H1 (cell line): ENCODE measurements at regions not wholly inside any gene's neighbourhood (a gene's known extent, or its start where the extent isn't known, plus 50 kb on each side); places are given as distances from the start of the nearest gene placed in this dataset.
A peak's percentile ranks its signal among the peaks of the same experiment; 100 is the strongest.

Experiments used
- CTCF ChIA-PET: fragments of 300-600 bp; sonication (Branson Sonifier 250); formaldehyde crosslinking; loops from one replicate; lab custom pipeline; 2021; ENCODE audit not compliant: partially characterized antibody; lab: Charles Lee
- POLR2A ChIA-PET: fragments of 300-600 bp; sonication (Branson Sonifier 250); formaldehyde crosslinking; loops from one replicate; lab custom pipeline; 2021; ENCODE audit warnings: inconsistent platforms; ENCODE audit not compliant: partially characterized antibody; lab: Charles Lee
- DNase-seq, 2 experiments: peaks; one replicate each; pipeline versions ENCODE4 v3.0.0 to v3.0.0-alpha.2; 2010 to 2022; ENCODE audit warnings: low spot score in 2 of 2, low read depth in 1 of 2, mixed read lengths in 1 of 2
- FAIRE-seq: peaks from 2 replicates; lab custom pipeline; 2011; peaks lifted over from hg19 to GRCh38; lab: Jason Lieb, UNC
- H2AFZ ChIP-seq: 2 replicates; pipeline ENCODE4 v1.8.1; 2012; ENCODE audit warnings: low read length, inconsistent platforms
- H2AK5ac ChIP-seq: 2 replicates; pipeline ENCODE4 v1.6.1; 2013; ENCODE audit warnings: low read depth, low read length
- H2BK120ac ChIP-seq: replicated peaks from 2 replicates; pipeline ENCODE3; 2013; ENCODE audit warnings: low read depth, low read length, inconsistent platforms
- H2BK12ac ChIP-seq: 2 replicates; pipeline ENCODE4 v1.6.1; 2013; ENCODE audit warnings: low read depth, low read length
- H2BK15ac ChIP-seq: 2 replicates; pipeline ENCODE4 v1.6.1; 2013; ENCODE audit warnings: low read length
- H2BK20ac ChIP-seq: 2 replicates; pipeline ENCODE4 v1.6.1; 2013; ENCODE audit warnings: low read length
- H2BK5ac ChIP-seq: 2 replicates; pipeline ENCODE4 v1.6.1; 2013; ENCODE audit warnings: low read depth, low read length
- H3K14ac ChIP-seq: 2 replicates; pipeline ENCODE4 v1.6.1; 2013; ENCODE audit warnings: inconsistent platforms; ENCODE audit not compliant: insufficient read length
- H3K18ac ChIP-seq: 2 replicates; pipeline ENCODE4 v1.6.1; 2013; ENCODE audit warnings: low read length; ENCODE audit errors: extremely low read depth
- H3K23ac ChIP-seq: 2 replicates; pipeline ENCODE4 v1.6.1; 2013; ENCODE audit warnings: inconsistent platforms; ENCODE audit not compliant: insufficient read length
- H3K23me2 ChIP-seq: 2 replicates; pipeline ENCODE4 v1.6.1; 2013; ENCODE audit warnings: low read depth, low read length
- H3K27ac ChIP-seq: 2 replicates; pipeline ENCODE4 v1.6.1; 2011; ENCODE audit warnings: low read depth, low read length, inconsistent platforms
- H3K27me3 ChIP-seq, 4 experiments: replicated peaks in 1 of 4; 1 replicate in 1 of 4; 2 replicates in 3 of 4; pipeline versions ENCODE4 v1.6.1 to v1.8.1; 2011 to 2013; ENCODE audit warnings: low read length in 3 of 4, mild to moderate bottlenecking in 3 of 4, inconsistent platforms in 2 of 4, mixed read lengths in 2 of 4, moderate library complexity in 1 of 4; ENCODE audit not compliant: control insufficient read depth in 3 of 4, insufficient read depth in 3 of 4; ENCODE audit errors: extremely low read depth in 1 of 4
- H3K36me3 ChIP-seq, 4 experiments: 2 replicates each; pipeline versions ENCODE4 v1.6.1 to v1.8.1; 2011 to 2013; ENCODE audit warnings: mild to moderate bottlenecking in 4 of 4, low read length in 3 of 4, moderate library complexity in 2 of 4, control low read depth in 1 of 4, inconsistent platforms in 1 of 4; ENCODE audit not compliant: insufficient read depth in 4 of 4, control insufficient read depth in 2 of 4
- H3K4ac ChIP-seq: replicated peaks from 2 replicates; pipeline ENCODE3; 2013; ENCODE audit warnings: low read length, low read depth, mixed read lengths, inconsistent platforms; ENCODE audit not compliant: insufficient read length
- H3K4me1 ChIP-seq, 4 experiments: replicated peaks in 1 of 4; 1 replicate in 1 of 4; 2 replicates in 3 of 4; pipeline versions ENCODE4 v1.6.1 to v1.8.1; 2011 to 2013; ENCODE audit warnings: low read length in 3 of 4, inconsistent platforms in 2 of 4, mixed read lengths in 1 of 4; ENCODE audit not compliant: insufficient read depth in 4 of 4, control insufficient read depth in 3 of 4
- H3K4me2 ChIP-seq, 2 experiments: 2 replicates each; pipeline versions ENCODE4 v1.6.1 to v1.8.1; 2011 to 2013; ENCODE audit warnings: low read depth in 2 of 2, low read length in 2 of 2, control low read depth in 1 of 2, inconsistent platforms in 1 of 2, mild to moderate bottlenecking in 1 of 2; ENCODE audit not compliant: insufficient read depth in 1 of 2
- H3K4me3 ChIP-seq, 4 experiments: fragments of 200-600, 300-600 bp in 1 of 4; sonication (generic), shearing (Covaris generic), sonication (Bioruptor Twin) in 1 of 4; 2 replicates each; pipeline versions ENCODE4 v1.5.1 to v1.8.1; 2011 to 2016; ENCODE audit warnings: low read length in 4 of 4, low read depth in 3 of 4, control low read depth in 2 of 4, inconsistent platforms in 2 of 4, mild to moderate bottlenecking in 2 of 4, mixed read lengths in 1 of 4, moderate library complexity in 1 of 4; ENCODE audit not compliant: insufficient read depth in 2 of 4; ENCODE audit errors: extremely low read depth in 1 of 4
- H3K56ac ChIP-seq: replicated peaks from 2 replicates; pipeline ENCODE3; 2013; ENCODE audit warnings: low read depth, mild to moderate bottlenecking, mixed read lengths, low read length, inconsistent platforms; ENCODE audit not compliant: insufficient read length
- H3K79me1 ChIP-seq: 2 replicates; pipeline ENCODE4 v1.6.1; 2013; ENCODE audit warnings: low read depth, low read length, control low read depth
- H3K79me2 ChIP-seq, 2 experiments: 2 replicates each; pipeline versions ENCODE4 v1.6.1 to v1.8.1; 2012 to 2013; ENCODE audit warnings: low read length in 2 of 2, mild to moderate bottlenecking in 2 of 2, inconsistent platforms in 1 of 2; ENCODE audit not compliant: insufficient read depth in 2 of 2, control insufficient read depth in 1 of 2
- H3K9ac ChIP-seq, 4 experiments: replicated peaks in 1 of 4; 1 replicate in 1 of 4; 2 replicates in 3 of 4; pipeline versions ENCODE4 v1.6.1 to v1.8.1; 2011 to 2013; ENCODE audit warnings: low read depth in 3 of 4, low read length in 3 of 4, control low read depth in 2 of 4, mild to moderate bottlenecking in 2 of 4, moderate library complexity in 2 of 4, inconsistent platforms in 1 of 4; ENCODE audit errors: extremely low read depth in 1 of 4
- H3K9me3 ChIP-seq, 2 experiments: 2 replicates each; pipeline versions ENCODE4 v1.6.1 to v1.8.1; 2012 to 2013; ENCODE audit warnings: mild to moderate bottlenecking in 2 of 2, moderate library complexity in 2 of 2, control low read depth in 1 of 2, inconsistent platforms in 1 of 2, low read depth in 1 of 2, low read length in 1 of 2, mixed read lengths in 1 of 2; ENCODE audit not compliant: insufficient read depth in 2 of 2
- H4K20me1 ChIP-seq, 2 experiments: replicated peaks in 1 of 2; 2 replicates each; pipeline versions ENCODE3 to v1.8.1; 2011 to 2013; ENCODE audit warnings: inconsistent platforms in 2 of 2, low read length in 2 of 2, mild to moderate bottlenecking in 1 of 2; ENCODE audit not compliant: insufficient read depth in 2 of 2, control insufficient read depth in 1 of 2
- H4K5ac ChIP-seq: 2 replicates; pipeline ENCODE4 v1.6.1; 2013; ENCODE audit warnings: low read length, low read depth, mixed read lengths, inconsistent platforms; ENCODE audit not compliant: insufficient read length
- H4K8ac ChIP-seq: 2 replicates; pipeline ENCODE4 v1.8.0; 2013; ENCODE audit warnings: mild to moderate bottlenecking, moderate library complexity, low read length, inconsistent platforms; ENCODE audit not compliant: insufficient read depth; ENCODE audit errors: extremely low read depth
- H4K91ac ChIP-seq: replicated peaks from 2 replicates; pipeline ENCODE3; 2013; ENCODE audit warnings: low read length, mixed read lengths, inconsistent platforms; ENCODE audit not compliant: insufficient read length
- CHD7 ChIP-seq: fragments of 300-600 bp; sonication (generic); IDR thresholded peaks from 2 replicates; pipeline ENCODE4 v1.7.1; 2012; ENCODE audit warnings: low read length, moderate library complexity, mild to moderate bottlenecking, inconsistent platforms; ENCODE audit not compliant: insufficient replicate concordance
- WGBS, 2 experiments: shearing (Covaris generic) in 1 of 2; methylation state at CpG; one replicate each; pipeline versions ENCODE4 v1.1.6 to v1.1.7; 2013 to 2015; ENCODE audit warnings: low lambda C conversion rate in 2 of 2, mixed read lengths in 2 of 2, inconsistent platforms in 1 of 2, low coverage in 1 of 2, missing lambda C conversion rate in 1 of 2; ENCODE audit not compliant: insufficient replicate concordance in 2 of 2, insufficient coverage in 1 of 2, insufficient read length in 1 of 2; ENCODE audit errors: extremely low coverage in 1 of 2, missing lambda C conversion rate in 1 of 2; 5-methylcytosine and 5-hydroxymethylcytosine counted together

GRCh38 chr16:51868631-51869030, 678.3 kb downstream of the TOX3 start:
- CTCF ChIA-PET = no interaction called here
- no peak for TF ChIP-seq CHD7

More at GRCh38 chr16:51868631-51869030, 678.3 kb downstream of the TOX3 start:
- H2BK20ac ChIP-seq = no peak overlapping the region
- no peaks in the 10 kb centered on the region for H3K23me2 ChIP-seq
- no peaks in the 10 kb centered on the region for H3K79me2 ChIP-seq
- no peak overlapping the region; the same call in 1 of the 2 replicates for H2BK12ac ChIP-seq
- H3K4ac ChIP-seq = no peak overlapping the region
- H2AFZ ChIP-seq = peak overlapping the region; percentile 83; the same call in 1 of the 2 replicates
- H3K4me3 ChIP-seq = no peak overlapping the region
- H3K27ac ChIP-seq = no peak overlapping the region
- H4K20me1 ChIP-seq = no peaks in the 10 kb centered on the region
- H4K5ac ChIP-seq = no peak overlapping the region
- H2BK15ac ChIP-seq = no peak overlapping the region
- H2BK5ac ChIP-seq = no peak overlapping the region
- no peaks in the 10 kb centered on the region for H3K79me1 ChIP-seq
- H3K56ac ChIP-seq = no peak overlapping the region
- no peak for DNase-seq
- WGBS, 2 experiments = 88% methylated on average over 2 of the region's 2 CpGs; no CpG with 5 or more reads in 1 of the 2 experiments
- H2BK120ac ChIP-seq = no peak overlapping the region
- no peak overlapping the region for H2AK5ac ChIP-seq
- H3K36me3 ChIP-seq = no peaks in the 10 kb centered on the region
- no peak overlapping the region for H3K14ac ChIP-seq
- H3K4me2 ChIP-seq = no peak overlapping the region
- no peaks in the 10 kb centered on the region for H3K4me1 ChIP-seq
- H4K91ac ChIP-seq = no peak overlapping the region
- no peaks in the 10 kb centered on the region for H3K9me3 ChIP-seq
- no peaks in the 10 kb centered on the region for H3K27me3 ChIP-seq
- H3K18ac ChIP-seq = no peak overlapping the region
- no peak overlapping the region for H4K8ac ChIP-seq
- no peak overlapping the region for H3K9ac ChIP-seq
- no peak overlapping the region for H3K23ac ChIP-seq
- FAIRE-seq = no peak
- POLR2A ChIA-PET = interaction anchor here (0.7 kb wide), 1 partner anchor 14 kb away, joined by 3 read pairs; no protein-coding TSS in a partner anchor
